Fibroblast of pulmonary artery (primary cell): ENCODE measurements at regions not wholly inside any gene's neighbourhood (a gene's known extent, or its start where the extent isn't known, plus 50 kb on each side); places are given as distances from the start of the nearest gene placed in this dataset.

Experiments
- DNase-seq: peaks from one replicate; pipeline ENCODE4 v3.0.0-alpha.2; 2010; ENCODE audit warnings: low read depth
- H3K4me3 ChIP-seq: replicated peaks from 2 replicates; pipeline ENCODE4 v1.5.1; 2011; ENCODE audit warnings: low read depth, mild to moderate bottlenecking, control low read depth, low read length, moderate library complexity
- CTCF ChIP-seq: IDR thresholded peaks from 2 replicates; pipeline ENCODE4 v1.5.1; 2011; ENCODE audit warnings: mild to moderate bottlenecking, control low read depth, low read length, inconsistent platforms; ENCODE audit errors: missing control alignments

GRCh38 chr18:51404620-51405019 is 207.1 kb upstream of the MEX3C start:
- TF ChIP-seq CTCF, result no peak
- no peak for DNase-seq
- no peak overlapping the region for H3K4me3 ChIP-seq

GRCh38 chr18:51405683-51406477 is 208.4 kb upstream of the MEX3C start:
- H3K4me3 ChIP-seq, result no peak overlapping the region
- DNase-seq, result no peak
- no peak for TF ChIP-seq CTCF

- TF ChIP-seq CTCF, result no peak
- DNase-seq, result no peak
- H3K4me3 ChIP-seq, result no peak overlapping the region
Measured at GRCh38 chr18:51417643-51418483, 220.4 kb upstream of the MEX3C start.

GRCh38 chr18:51425475-51425874 is 228.0 kb upstream of the MEX3C start:
- TF ChIP-seq CTCF, result no peak
- no peak for DNase-seq
- H3K4me3 ChIP-seq, result no peak overlapping the region

GRCh38 chr18:51425889-51426288 is 228.4 kb upstream of the MEX3C start:
- no peak overlapping the region for H3K4me3 ChIP-seq
- DNase-seq, result peak; percentile 31
- no peak for TF ChIP-seq CTCF

GRCh38 chr18:51426996-51427395 is 229.5 kb upstream of the MEX3C start:
- TF ChIP-seq CTCF, result no peak
- H3K4me3 ChIP-seq, result no peak overlapping the region
- DNase-seq, result peak; percentile 29
